GM23338 (cell line): ENCODE measurements at regions not wholly inside any gene's neighbourhood (a gene's known extent, or its start where the extent isn't known, plus 50 kb on each side); places are given as distances from the start of the nearest gene placed in this dataset.

Experiments
- EZH2 ChIP-seq: fragments of 200-600 bp; sonication (generic); IDR thresholded peaks from one replicate; pipeline ENCODE4 v1.8.0; 2017; ENCODE audit warnings: antibody characterized with exemption, mild to moderate bottlenecking, low read depth; ENCODE audit not compliant: unreplicated experiment
- EZH2phosphoT487 ChIP-seq: fragments of 200-600 bp; sonication (generic); IDR thresholded peaks from one replicate; pipeline ENCODE4 v1.8.1; 2018; ENCODE audit warnings: antibody characterized with exemption; ENCODE audit not compliant: unreplicated experiment
- POLR2AphosphoS5 ChIP-seq: IDR thresholded peaks from 2 replicates; pipeline ENCODE4 v1.6.1; 2016; ENCODE audit warnings: antibody characterized with exemption, low read depth
- REST ChIP-seq: IDR thresholded peaks from one replicate; pipeline ENCODE4 v1.6.1; 2018; ENCODE audit warnings: antibody characterized with exemption; ENCODE audit not compliant: unreplicated experiment
- ZNF114 ChIP-seq: fragments of 250-450 bp; sonication (Bioruptor Pico); IDR thresholded peaks from 2 replicates; pipeline ENCODE4 v1.5.0; 2020; ENCODE audit warnings: mild to moderate bottlenecking, moderate library complexity
- ZNF331 ChIP-seq: fragments of 250-450 bp; sonication (Bioruptor Pico); IDR thresholded peaks from 2 replicates; pipeline ENCODE4 v1.5.0; 2020; ENCODE audit warnings: low read depth, mild to moderate bottlenecking, moderate library complexity
- TF ChIP-seq, protein P1 (sequence below), 2 experiments: fragments of 200-600 bp in 1 of 2; sonication (generic) in 1 of 2; conservative IDR thresholded peaks; 2 replicates each; pipeline versions ENCODE4 v1.5.1 to v1.6.1; 2016 to 2017; ENCODE audit warnings: antibody characterized with exemption in 2 of 2, low read depth in 2 of 2, mild to moderate bottlenecking in 2 of 2, moderate library complexity in 1 of 2

- TF ChIP-seq, protein P1, sequence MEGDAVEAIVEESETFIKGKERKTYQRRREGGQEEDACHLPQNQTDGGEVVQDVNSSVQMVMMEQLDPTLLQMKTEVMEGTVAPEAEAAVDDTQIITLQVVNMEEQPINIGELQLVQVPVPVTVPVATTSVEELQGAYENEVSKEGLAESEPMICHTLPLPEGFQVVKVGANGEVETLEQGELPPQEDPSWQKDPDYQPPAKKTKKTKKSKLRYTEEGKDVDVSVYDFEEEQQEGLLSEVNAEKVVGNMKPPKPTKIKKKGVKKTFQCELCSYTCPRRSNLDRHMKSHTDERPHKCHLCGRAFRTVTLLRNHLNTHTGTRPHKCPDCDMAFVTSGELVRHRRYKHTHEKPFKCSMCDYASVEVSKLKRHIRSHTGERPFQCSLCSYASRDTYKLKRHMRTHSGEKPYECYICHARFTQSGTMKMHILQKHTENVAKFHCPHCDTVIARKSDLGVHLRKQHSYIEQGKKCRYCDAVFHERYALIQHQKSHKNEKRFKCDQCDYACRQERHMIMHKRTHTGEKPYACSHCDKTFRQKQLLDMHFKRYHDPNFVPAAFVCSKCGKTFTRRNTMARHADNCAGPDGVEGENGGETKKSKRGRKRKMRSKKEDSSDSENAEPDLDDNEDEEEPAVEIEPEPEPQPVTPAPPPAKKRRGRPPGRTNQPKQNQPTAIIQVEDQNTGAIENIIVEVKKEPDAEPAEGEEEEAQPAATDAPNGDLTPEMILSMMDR (conservative IDR thresholded peaks at IDR 0.05; ENCODE audit: low read depth in 2 of 2): no peak
- no peak for TF ChIP-seq EZH2
- no peak for TF ChIP-seq POLR2AphosphoS5
- TF ChIP-seq REST: no peak
- TF ChIP-seq ZNF331 (CRISPR knock-in tag): no peak
- TF ChIP-seq ZNF114 (CRISPR knock-in tag): no peak
- TF ChIP-seq EZH2phosphoT487: no peak
Observed at GRCh38 chr19:27851002-27851481, 1361.9 kb downstream of the UQCRFS1 start.
